GM19452 (cell line): ENCODE measurements at regions not wholly inside any gene's neighbourhood (a gene's known extent, or its start where the extent isn't known, plus 50 kb on each side); places are given as distances from the start of the nearest gene placed in this dataset.

Source experiments
- ATAC-seq: cut with Tn5 transposase; IDR thresholded peaks from one replicate; pipeline ENCODE4 v1.9.1; 2021; ENCODE audit not compliant: unreplicated experiment

GRCh38 chr15:31486906-31487695, 160.5 kb downstream of the KLF13 start:
- no peak for ATAC-seq

GRCh38 chr15:31487811-31488436, 161.3 kb downstream of the KLF13 start:
- peak; percentile 46 for ATAC-seq

GRCh38 chr15:31488437-31489204, 162.0 kb downstream of the KLF13 start:
- peak; percentile 35 for ATAC-seq

GRCh38 chr15:31489281-31489680, 162.6 kb downstream of the KLF13 start:
- no peak for ATAC-seq

GRCh38 chr15:31489801-31490646, 163.4 kb downstream of the KLF13 start:
- ATAC-seq: no peak

GRCh38 chr15:31494786-31495185, 168.2 kb downstream of the KLF13 start:
- no peak for ATAC-seq

GRCh38 chr15:31495281-31495680, 168.6 kb downstream of the KLF13 start:
- ATAC-seq: no peak

- no peak for ATAC-seq
Measured at GRCh38 chr15:31497838-31498237, 171.2 kb downstream of the KLF13 start.

GRCh38 chr15:31498329-31498728, 171.7 kb downstream of the KLF13 start:
- ATAC-seq: no peak

- ATAC-seq: no peak
Measured at GRCh38 chr15:31498756-31499155, 172.1 kb downstream of the KLF13 start.

- no peak for ATAC-seq
Measured at GRCh38 chr15:31499236-31499952, 172.8 kb downstream of the KLF13 start.

GRCh38 chr15:31499953-31500765, 173.5 kb downstream of the KLF13 start:
- ATAC-seq: no peak

GRCh38 chr15:31500766-31501449, 174.3 kb downstream of the KLF13 start:
- no peak for ATAC-seq

- no peak for ATAC-seq
Measured at GRCh38 chr15:31501536-31502157, 175.0 kb downstream of the KLF13 start.

GRCh38 chr15:31502541-31503229, 176.1 kb downstream of the KLF13 start:
- ATAC-seq: no peak

- no peak for ATAC-seq
Measured at GRCh38 chr15:31503256-31503655, 176.6 kb downstream of the KLF13 start.

- ATAC-seq: no peak
Measured at GRCh38 chr15:31503758-31504461, 177.3 kb downstream of the KLF13 start.
